Stimulated activated naive B cell treated with anti-CD40 and anti-IgM and Interleukin-4, amounts not matched to agents 10 μg/mL and 1 μg/mL and 100 μg/mL, for 72 hours (primary cell): ENCODE measurements at regions not wholly inside any gene's neighbourhood (a gene's known extent, or its start where the extent isn't known, plus 50 kb on each side); places are given as distances from the start of the nearest gene placed in this dataset.
"Not testable (repeated sequence)": the region's sequence is repeated elsewhere in the genome, so short reads cannot be mapped to it uniquely, and the experiment has no call there.

Experiments used
- ATAC-seq, 2 donors: fragments of 150-1000 bp; cut with Tn5 transposase; replicated peaks; 2 replicates each; pipeline ENCODE4 v1.10.0; 2021; ENCODE audit warnings: moderate library complexity in 1 of 2
- DNase-seq: peaks from one replicate; pipeline ENCODE4 v3.0.0; 2021
- H3K27ac Mint-ChIP-seq: one replicate; pipeline ENCODE4 v1.8.0; 2022; ENCODE audit warnings: mild to moderate bottlenecking, mixed read lengths
- H3K27me3 Mint-ChIP-seq, 2 donors: one replicate each; pipeline ENCODE4 v1.8.0; 2022; ENCODE audit warnings: mixed read lengths in 2 of 2
- H3K36me3 Mint-ChIP-seq, 2 donors: one replicate each; pipeline ENCODE4 v1.8.0; 2022; ENCODE audit warnings: mixed read lengths in 2 of 2, mild to moderate bottlenecking in 1 of 2
- H3K4me1 Mint-ChIP-seq, 2 donors: one replicate each; pipeline ENCODE4 v1.8.0; 2022; ENCODE audit warnings: mixed read lengths in 2 of 2, mild to moderate bottlenecking in 1 of 2
- H3K4me3 Mint-ChIP-seq, 2 donors: one replicate each; pipeline ENCODE4 v1.8.0; 2022; ENCODE audit warnings: mild to moderate bottlenecking in 2 of 2, mixed read lengths in 2 of 2, moderate library complexity in 1 of 2
- H3K9me3 Mint-ChIP-seq, 2 donors: one replicate each; pipeline ENCODE4 v1.8.0; 2022; ENCODE audit warnings: mixed read lengths in 2 of 2, mild to moderate bottlenecking in 1 of 2

DNA sequence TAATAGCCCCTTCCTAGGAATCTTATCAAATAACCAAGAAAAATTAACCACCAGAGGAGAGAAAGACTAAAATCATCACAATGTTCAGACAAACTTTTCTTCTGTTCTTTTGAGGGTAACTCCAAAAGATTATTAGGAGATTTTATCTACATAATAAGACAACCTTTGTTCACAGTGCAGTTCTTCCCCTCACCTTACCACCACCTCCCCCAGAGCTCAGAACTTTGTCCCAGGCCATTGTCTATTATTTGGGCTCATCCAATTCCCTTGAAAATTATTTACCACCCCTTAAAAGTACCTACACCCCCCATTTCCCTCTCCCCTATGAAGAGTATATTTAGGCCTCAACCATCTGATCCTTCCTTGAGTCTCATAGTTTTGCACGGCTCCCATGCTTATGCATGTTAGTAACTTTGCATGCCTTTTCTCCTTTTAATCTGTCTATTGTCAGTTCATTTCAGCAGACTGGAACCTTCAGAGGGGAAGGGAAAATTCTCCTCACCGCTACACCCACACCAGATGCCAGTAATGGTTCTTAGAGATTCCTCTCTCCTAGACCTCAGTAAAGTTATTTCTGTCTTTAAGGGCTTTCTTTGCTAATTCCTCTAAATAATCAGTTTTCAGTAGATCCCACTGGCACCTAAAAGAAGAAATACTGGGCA lies 234.9 kb downstream of the SKIDA1 start:
- H3K36me3 Mint-ChIP-seq, result no peaks in the 10 kb centered on the region
- no peak overlapping the region for H3K4me3 Mint-ChIP-seq
- no peak overlapping the region for H3K27ac Mint-ChIP-seq
- no peaks in the 10 kb centered on the region for H3K4me1 Mint-ChIP-seq
- DNase-seq (no peak), ATAC-seq (no peak)
- H3K27me3 Mint-ChIP-seq, result peaks cover 16 to 25% of the 10 kb centered on the region in 2 donors
- no peaks in the 10 kb centered on the region for H3K9me3 Mint-ChIP-seq

DNA sequence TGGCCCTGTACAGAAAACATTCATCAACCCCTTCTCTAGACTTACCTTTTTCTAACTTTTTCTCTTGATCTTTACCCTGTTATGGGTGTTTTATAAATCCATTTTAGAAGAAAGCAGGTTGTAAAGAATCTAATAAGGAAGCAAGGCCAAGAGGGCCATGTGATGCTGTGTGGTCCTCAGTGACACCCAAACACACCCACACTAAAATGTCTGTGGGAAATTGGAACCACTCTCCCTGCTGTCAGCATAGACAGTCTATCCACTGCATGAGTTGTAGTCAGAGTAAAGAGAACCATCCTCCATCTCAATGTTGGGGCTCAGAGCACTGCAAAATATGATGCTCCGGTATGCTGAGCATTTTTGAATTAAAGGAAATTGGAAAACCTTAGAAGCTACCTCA lies 235.5 kb downstream of the SKIDA1 start:
- Mint-ChIP-seq H3K4me3 (no peak overlapping the region), H3K27me3 (peaks cover 16 to 19% of the 10 kb centered on the region in 2 donors), H3K9me3 (no peaks in the 10 kb centered on the region), H3K36me3 (no peaks in the 10 kb centered on the region), H3K4me1 (no peaks in the 10 kb centered on the region), H3K27ac (no peak overlapping the region)
- ATAC-seq (no peak), DNase-seq (no peak)

DNA sequence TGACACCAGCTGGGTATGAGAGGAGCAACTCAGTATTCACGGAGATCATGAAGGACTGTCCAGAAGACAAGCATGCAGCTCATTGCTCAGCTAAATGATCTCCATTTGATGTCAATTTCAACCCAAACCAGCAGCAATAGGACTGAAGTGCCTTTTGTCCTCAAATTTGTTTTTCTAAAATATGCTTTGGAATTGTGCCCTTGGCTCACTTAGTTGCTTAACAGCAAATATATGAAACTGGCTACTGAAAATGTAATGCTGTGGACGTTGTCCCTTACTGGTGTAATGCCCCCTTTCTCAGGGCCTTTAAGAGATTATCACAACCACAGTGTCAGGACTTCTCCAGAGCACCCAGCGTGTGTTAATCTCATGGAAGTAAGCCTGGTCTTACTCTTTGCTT lies 236.2 kb downstream of the SKIDA1 start:
- Mint-ChIP-seq H3K9me3 (no peaks in the 10 kb centered on the region), H3K27ac (no peak overlapping the region), H3K4me1 (no peaks in the 10 kb centered on the region), H3K4me3 (no peak overlapping the region), H3K36me3 (no peaks in the 10 kb centered on the region), H3K27me3 (peaks cover 13 to 17% of the 10 kb centered on the region in 2 donors)
- ATAC-seq (no peak), DNase-seq (no peak)

DNA sequence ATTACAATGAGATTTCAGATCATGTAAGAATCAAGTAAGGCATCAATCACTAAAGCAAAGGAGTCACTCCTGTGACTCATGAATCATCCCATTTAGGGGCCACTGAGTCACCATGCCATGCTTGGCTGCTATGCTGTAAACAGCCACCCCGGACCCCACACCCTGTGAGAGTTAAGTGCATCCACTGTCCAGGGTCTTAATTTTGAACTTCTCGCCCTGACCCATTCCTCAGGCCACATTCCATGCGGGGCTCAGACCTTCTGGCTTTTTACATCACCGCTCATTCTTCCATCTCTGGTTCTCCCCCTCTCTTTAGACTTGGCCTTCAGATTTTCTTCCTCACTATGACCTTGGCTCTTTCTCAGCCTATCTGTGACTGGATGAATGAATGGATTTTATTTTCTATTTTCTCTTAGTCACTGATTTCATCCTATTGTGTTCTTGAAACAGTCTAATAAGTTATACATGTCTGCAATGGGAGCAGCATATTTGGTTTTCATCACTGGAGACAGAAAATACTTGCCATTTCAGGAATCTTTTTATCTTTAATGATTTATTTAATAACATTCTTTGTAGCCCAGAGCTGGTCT lies 239.6 kb downstream of the SKIDA1 start:
- Mint-ChIP-seq H3K36me3 (no peaks in the 10 kb centered on the region), H3K9me3 (no peaks in the 10 kb centered on the region), H3K4me1 (no peaks in the 10 kb centered on the region), H3K4me3 (no peak overlapping the region), H3K27me3 (peaks cover 4 to 15% of the 10 kb centered on the region in 2 donors), H3K27ac (no peak overlapping the region)
- ATAC-seq (no peak), DNase-seq (no peak)

GRCh38 chr10:21285207-21285606 lies 240.3 kb downstream of the SKIDA1 start:
- Mint-ChIP-seq H3K27ac (no peak overlapping the region), H3K36me3 (no peaks in the 10 kb centered on the region), H3K9me3 (no peaks in the 10 kb centered on the region), H3K4me3 (no peak overlapping the region), H3K4me1 (no peaks in the 10 kb centered on the region), H3K27me3 (peaks cover 0 to 11% of the 10 kb centered on the region in 2 donors)
- no peak for ATAC-seq
- no peak for DNase-seq

DNA sequence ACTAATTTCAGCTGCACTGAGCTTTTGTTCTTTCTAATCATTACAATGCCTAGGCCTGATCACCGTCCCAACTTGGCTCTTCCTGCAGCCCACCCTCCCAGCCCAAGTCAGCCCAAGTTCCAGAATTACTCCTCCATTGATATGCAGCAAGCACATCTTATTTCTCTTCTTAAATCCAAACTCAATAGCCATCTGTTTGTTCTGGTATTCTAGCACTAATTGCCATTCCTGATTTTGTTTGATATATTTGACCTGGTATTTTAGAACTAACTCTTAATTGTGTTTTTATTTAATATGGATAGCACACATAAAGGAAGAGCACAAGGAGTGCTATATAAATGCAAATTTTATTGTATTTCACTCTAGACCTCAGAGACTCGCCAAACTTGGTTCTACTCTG lies 241.2 kb downstream of the SKIDA1 start:
- Mint-ChIP-seq H3K36me3 (no peaks in the 10 kb centered on the region), H3K27ac (no peak overlapping the region), H3K4me3 (no peak overlapping the region)

DNA sequence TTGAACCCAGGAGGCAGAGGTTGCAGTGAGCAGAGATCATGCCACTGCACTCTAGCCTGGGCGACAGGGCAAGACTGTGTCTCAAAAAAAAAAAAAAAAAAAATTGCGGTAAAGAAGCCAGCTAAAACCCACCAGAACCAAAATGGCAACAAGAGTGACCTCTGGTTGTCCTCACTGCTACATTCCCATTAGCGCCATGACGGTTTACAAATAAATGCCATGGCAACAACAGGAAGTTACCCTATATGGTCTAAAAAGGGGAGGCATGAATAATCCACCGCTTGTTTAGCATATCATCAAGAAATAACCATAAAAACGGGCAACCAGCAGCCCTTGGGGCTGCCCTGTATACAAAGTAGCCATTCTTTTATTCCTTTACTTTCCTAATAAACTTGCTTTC lies 242.4 kb downstream of the SKIDA1 start:
- not testable (repeated sequence) for DNase-seq, H3K9me3 Mint-ChIP-seq, H3K27ac Mint-ChIP-seq, H3K36me3 Mint-ChIP-seq, ATAC-seq, H3K4me3 Mint-ChIP-seq, H3K4me1 Mint-ChIP-seq
- H3K27me3 Mint-ChIP-seq, result peaks cover 0 to 11% of the 10 kb centered on the region in 2 donors

More for the DNA sequence above, 241.2 kb downstream of the SKIDA1 start:
- Mint-ChIP-seq H3K4me1 (no peaks in the 10 kb centered on the region), H3K27me3 (peaks cover 0 to 11% of the 10 kb centered on the region in 2 donors), H3K9me3 (no peaks in the 10 kb centered on the region)
- ATAC-seq (no peak), DNase-seq (no peak)

DNA sequence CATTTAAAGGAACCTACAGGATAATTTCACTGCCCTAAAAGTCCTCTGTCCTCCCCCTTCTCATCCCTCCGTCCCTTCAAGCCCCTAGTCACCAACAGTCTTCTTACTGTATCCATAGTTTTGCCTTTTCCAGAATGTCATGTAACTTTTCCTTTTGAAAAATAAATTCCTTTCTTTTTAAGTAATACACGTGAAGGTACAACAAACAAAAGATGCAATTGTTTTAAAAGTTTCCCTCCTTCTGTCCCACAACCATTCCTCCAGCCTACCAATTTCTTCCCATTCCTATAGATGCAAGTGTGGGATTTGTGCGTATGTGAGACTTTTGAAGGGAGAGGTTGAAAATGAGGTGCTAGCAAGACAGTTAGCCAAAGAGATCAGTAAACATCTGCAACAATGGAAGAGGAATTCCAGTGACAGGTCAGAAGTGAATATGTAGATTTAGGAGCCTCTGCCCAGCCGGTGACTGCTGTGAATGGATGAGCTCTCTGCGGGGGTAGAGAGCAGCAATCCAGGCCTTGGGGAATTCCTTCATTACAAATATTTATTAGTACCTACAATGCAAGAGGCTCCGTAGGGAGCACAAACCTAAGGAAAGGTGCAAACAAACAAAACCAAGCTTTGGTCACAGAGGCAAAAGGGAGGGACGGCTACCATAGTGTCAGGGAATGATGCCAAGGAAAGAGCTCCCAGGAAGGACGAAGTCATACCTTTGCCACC lies 243.6 kb downstream of the SKIDA1 start:
- peaks cover 0 to 11% of the 10 kb centered on the region in 2 donors for H3K27me3 Mint-ChIP-seq
- DNase-seq (no peak), ATAC-seq (no peak)
- H3K36me3 Mint-ChIP-seq, result no peaks in the 10 kb centered on the region
- no peak overlapping the region for H3K27ac Mint-ChIP-seq
- H3K9me3 Mint-ChIP-seq, result no peaks in the 10 kb centered on the region
- H3K4me3 Mint-ChIP-seq, result no peak overlapping the region
- no peaks in the 10 kb centered on the region for H3K4me1 Mint-ChIP-seq

DNA sequence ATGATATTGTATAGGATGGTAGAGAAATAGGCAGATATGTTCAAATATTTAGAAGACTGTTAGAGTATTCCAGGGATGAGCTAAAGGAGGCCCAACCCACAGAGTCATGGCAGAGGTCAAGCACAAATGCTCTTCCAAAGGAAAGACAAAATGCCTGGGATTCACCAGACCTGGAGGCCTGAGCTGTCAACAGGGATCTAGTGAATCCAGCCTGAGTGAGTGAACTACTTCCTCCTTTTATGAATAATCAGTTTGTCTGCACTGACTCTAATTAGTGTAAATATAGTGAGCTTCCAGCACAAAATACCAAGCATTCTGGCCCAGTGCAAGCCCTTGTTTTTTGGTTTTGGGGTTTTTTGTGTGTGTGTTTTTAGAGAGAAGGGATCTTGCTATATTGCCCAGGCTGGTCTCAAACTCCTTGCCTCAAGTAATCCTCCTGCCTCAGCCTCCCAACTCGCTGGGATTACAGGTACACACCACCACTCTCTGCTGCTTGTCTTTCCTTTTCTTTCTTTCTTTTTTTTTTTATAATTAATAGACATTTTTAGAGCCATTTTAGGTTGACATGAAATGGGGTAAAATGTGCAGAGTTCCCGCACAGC lies 244.4 kb downstream of the SKIDA1 start:
- Mint-ChIP-seq H3K36me3 (no peaks in the 10 kb centered on the region), H3K4me1 (no peaks in the 10 kb centered on the region), H3K4me3 (no peak overlapping the region), H3K27me3 (peaks cover 0 to 11% of the 10 kb centered on the region in 2 donors), H3K27ac (no peak overlapping the region), H3K9me3 (no peaks in the 10 kb centered on the region)
- DNase-seq (no peak), ATAC-seq (no peak)

- no peaks in the 10 kb centered on the region for H3K9me3 Mint-ChIP-seq
- no peak for DNase-seq
- H3K27me3 Mint-ChIP-seq, result peaks cover 0 to 11% of the 10 kb centered on the region in 2 donors
- no peak overlapping the region for H3K27ac Mint-ChIP-seq
- no peaks in the 10 kb centered on the region for H3K36me3 Mint-ChIP-seq
- H3K4me1 Mint-ChIP-seq, result no peaks in the 10 kb centered on the region
- no peak for ATAC-seq
- H3K4me3 Mint-ChIP-seq, result no peak overlapping the region
Measured at GRCh38 chr10:21280037-21280436, 245.4 kb downstream of the SKIDA1 start.

DNA sequence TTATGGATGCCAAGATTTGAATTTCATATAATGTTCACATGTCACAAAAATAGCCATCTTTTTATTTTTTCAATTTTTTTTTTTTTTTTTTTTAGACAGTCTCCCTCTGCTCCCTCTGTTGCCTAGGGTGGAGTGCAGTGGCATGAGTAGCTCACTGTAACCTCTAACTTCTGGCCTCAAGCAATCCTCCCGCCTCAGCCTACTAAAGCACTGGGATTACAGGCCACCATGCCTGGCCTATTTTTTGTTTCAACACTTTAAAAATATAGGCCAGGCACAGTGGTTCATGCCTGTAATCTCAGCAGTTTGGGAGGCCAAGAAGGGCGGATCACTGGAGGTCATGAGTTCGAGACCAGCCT lies 246.3 kb downstream of the SKIDA1 start:
- no peak overlapping the region for H3K4me3 Mint-ChIP-seq

DNA sequence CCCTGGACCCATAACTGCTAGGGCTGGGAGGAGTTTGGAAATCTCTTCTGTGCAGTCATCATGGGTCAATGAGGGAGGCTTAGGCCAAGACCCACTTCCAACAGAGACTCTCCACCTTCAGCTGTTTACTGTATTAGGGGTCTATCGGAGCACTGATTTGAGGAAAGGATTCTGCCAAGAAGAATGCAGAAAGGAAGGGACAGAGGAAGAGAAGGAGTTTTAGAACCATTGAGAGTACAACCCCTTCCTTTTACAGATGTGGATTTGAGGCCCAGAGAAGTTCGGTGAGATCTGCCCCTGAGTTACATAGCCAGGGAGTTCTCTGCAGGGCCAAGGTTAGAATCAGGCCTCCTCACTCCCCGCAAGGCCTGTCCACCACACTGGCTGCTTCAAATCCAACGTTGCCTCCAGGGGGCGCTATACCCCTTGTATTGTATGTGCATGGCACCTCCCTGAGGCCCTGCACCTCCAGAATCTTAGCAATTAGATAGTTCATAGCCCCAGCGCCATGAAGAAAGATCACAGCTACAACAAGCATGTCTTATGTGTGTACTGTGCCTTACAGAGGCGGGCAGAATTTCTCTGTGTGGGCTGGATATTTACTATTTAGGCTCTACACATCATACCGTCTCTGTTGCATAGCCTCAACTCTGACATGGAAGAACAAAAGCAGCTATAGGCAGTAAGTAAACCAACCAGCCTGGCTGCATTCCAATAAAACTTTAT lies 246.8 kb downstream of the SKIDA1 start:
- DNase-seq (peak; percentile 39), ATAC-seq (peak; percentile 94)
- Mint-ChIP-seq H3K36me3 (no peaks in the 10 kb centered on the region), H3K4me1 (no peaks in the 10 kb centered on the region), H3K27me3 (peaks cover 0 to 11% of the 10 kb centered on the region in 2 donors), H3K27ac (no peak overlapping the region), H3K9me3 (no peaks in the 10 kb centered on the region), H3K4me3 (no peak overlapping the region)

More for the DNA sequence above, 246.3 kb downstream of the SKIDA1 start:
- Mint-ChIP-seq H3K27ac (no peak overlapping the region), H3K9me3 (no peaks in the 10 kb centered on the region), H3K4me1 (no peaks in the 10 kb centered on the region), H3K36me3 (no peaks in the 10 kb centered on the region), H3K27me3 (peaks cover 0 to 11% of the 10 kb centered on the region in 2 donors)
- DNase-seq, result no peak
- no peak for ATAC-seq

DNA sequence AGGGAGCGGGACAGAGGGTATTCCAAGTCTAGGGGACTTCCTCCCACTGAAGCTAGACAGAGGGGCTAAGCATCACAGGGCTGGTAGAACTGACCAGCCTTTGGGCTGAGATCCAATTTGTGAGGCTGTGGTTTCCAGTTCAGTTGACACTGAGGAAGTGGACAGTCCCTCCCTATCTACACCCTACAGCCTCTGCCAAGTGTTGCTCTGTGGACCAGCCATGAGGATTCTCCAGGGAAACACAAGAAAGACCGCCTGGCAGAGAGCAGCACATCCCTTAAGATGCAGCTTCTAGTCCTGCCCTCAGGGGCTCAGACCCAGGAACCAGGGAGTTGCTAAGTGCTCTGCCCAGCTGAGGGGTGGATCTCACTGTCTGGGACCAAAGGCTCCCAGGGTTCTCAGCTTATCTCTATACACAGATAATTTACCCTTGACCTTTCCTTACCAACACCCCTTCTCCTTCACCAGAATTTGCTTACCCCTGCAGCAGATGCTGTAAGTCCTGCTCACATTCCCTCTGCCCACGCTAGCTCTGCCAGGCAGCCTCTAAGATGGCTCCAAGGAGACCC lies 252.0 kb downstream of the SKIDA1 start:
- H3K4me1 Mint-ChIP-seq, result no peaks in the 10 kb centered on the region
- DNase-seq, result no peak
- no peak overlapping the region for H3K4me3 Mint-ChIP-seq
- no peaks in the 10 kb centered on the region for H3K27me3 Mint-ChIP-seq
- H3K9me3 Mint-ChIP-seq, result peaks cover 6 to 13% of the 10 kb centered on the region in 2 donors
- no peak for ATAC-seq
- H3K27ac Mint-ChIP-seq, result peak overlapping the region; percentile 20
- no peaks in the 10 kb centered on the region for H3K36me3 Mint-ChIP-seq
